GM23338 (cell line): ENCODE measurements at regions not wholly inside any gene's neighbourhood (a gene's known extent, or its start where the extent isn't known, plus 50 kb on each side); places are given as distances from the start of the nearest gene placed in this dataset.

Experiments
- CTCF ChIP-seq, 2 experiments: fragments of 200-600 bp in 1 of 2; sonication (generic) in 1 of 2; conservative IDR thresholded peaks; 2 replicates each; pipeline versions ENCODE4 v1.5.1 to v1.6.1; 2016 to 2017; ENCODE audit warnings: antibody characterized with exemption in 2 of 2, low read depth in 2 of 2, mild to moderate bottlenecking in 2 of 2, moderate library complexity in 1 of 2
- ETS1 ChIP-seq: IDR thresholded peaks from 2 replicates; pipeline ENCODE4 v1.6.1; 2016; ENCODE audit warnings: antibody characterized with exemption
- EZH2 ChIP-seq: fragments of 200-600 bp; sonication (generic); IDR thresholded peaks from one replicate; pipeline ENCODE4 v1.8.0; 2017; ENCODE audit warnings: antibody characterized with exemption, mild to moderate bottlenecking, low read depth; ENCODE audit not compliant: unreplicated experiment
- EZH2phosphoT487 ChIP-seq: fragments of 200-600 bp; sonication (generic); IDR thresholded peaks from one replicate; pipeline ENCODE4 v1.8.1; 2018; ENCODE audit warnings: antibody characterized with exemption; ENCODE audit not compliant: unreplicated experiment
- JUNB ChIP-seq: IDR thresholded peaks from one replicate; pipeline ENCODE4 v1.6.1; 2016; ENCODE audit warnings: antibody characterized with exemption; ENCODE audit not compliant: unreplicated experiment
- POLR2AphosphoS5 ChIP-seq: IDR thresholded peaks from 2 replicates; pipeline ENCODE4 v1.6.1; 2016; ENCODE audit warnings: antibody characterized with exemption, low read depth
- REST ChIP-seq: IDR thresholded peaks from one replicate; pipeline ENCODE4 v1.6.1; 2018; ENCODE audit warnings: antibody characterized with exemption; ENCODE audit not compliant: unreplicated experiment
- STAT1 ChIP-seq: IDR thresholded peaks from one replicate; pipeline ENCODE4 v1.6.1; 2016; ENCODE audit warnings: antibody characterized with exemption; ENCODE audit not compliant: unreplicated experiment
- ZNF331 ChIP-seq: fragments of 250-450 bp; sonication (Bioruptor Pico); IDR thresholded peaks from 2 replicates; pipeline ENCODE4 v1.5.0; 2020; ENCODE audit warnings: low read depth, mild to moderate bottlenecking, moderate library complexity

GRCh38 chr9:16352251-16352650 lies 518.2 kb downstream of the BNC2 start:
- TF ChIP-seq CTCF (conservative IDR thresholded peaks at IDR 0.05; ENCODE audit: low read depth in 2 of 2): no peak
- TF ChIP-seq EZH2: no peak
- TF ChIP-seq EZH2phosphoT487: no peak
- no peak for TF ChIP-seq POLR2AphosphoS5
- TF ChIP-seq JUNB: no peak
- no peak for TF ChIP-seq ETS1
- no peak for TF ChIP-seq STAT1
- TF ChIP-seq ZNF331 (CRISPR knock-in tag): no peak
- no peak for TF ChIP-seq REST
